ENCODE measurements at regions not wholly inside any gene's neighbourhood (a gene's known extent, or its start where the extent isn't known, plus 50 kb on each side); places are given as distances from the start of the nearest gene placed in this dataset.
"Not testable (repeated sequence)": the region's sequence is repeated elsewhere in the genome, so short reads cannot be mapped to it uniquely, and the experiment has no call there.

GRCh38 chr5:5881294-5881693 is 458.8 kb downstream of the ICE1 start:
- FAIRE-seq (no peak), DNase-seq (ENCODE audit: insufficient read length) (no peak)
- TF ChIP-seq POLR2AphosphoS5 (IDR thresholded peaks at IDR 0.05; ENCODE audit: low read depth, low read length) (no peak), TAF1 (IDR thresholded peaks at IDR 0.05; ENCODE audit: borderline replicate concordance, low read depth, low read length) (no peak), POLR2A (IDR thresholded peaks at IDR 0.05; ENCODE audit: low read depth, low read length) (no peak)

- FAIRE-seq (no peak), DNase-seq (ENCODE audit: insufficient read length) (no peak)
Measured at GRCh38 chr5:5880077-5880763, 457.7 kb downstream of the ICE1 start.

GRCh38 chr5:5857396-5857795 is 434.9 kb downstream of the ICE1 start:
- FAIRE-seq (no peak), DNase-seq (ENCODE audit: insufficient read length) (no peak)
- no peak for TF ChIP-seq POLR2AphosphoS5 (IDR thresholded peaks at IDR 0.05; ENCODE audit: low read depth, low read length)
- TF ChIP-seq TAF1 (IDR thresholded peaks at IDR 0.05; ENCODE audit: borderline replicate concordance, low read depth, low read length), result no peak
- TF ChIP-seq POLR2A (IDR thresholded peaks at IDR 0.05; ENCODE audit: low read depth, low read length), result no peak

More at GRCh38 chr5:5880077-5880763, 457.7 kb downstream of the ICE1 start:
- no peak for TF ChIP-seq POLR2AphosphoS5 (IDR thresholded peaks at IDR 0.05; ENCODE audit: low read depth, low read length)
- TF ChIP-seq TAF1 (IDR thresholded peaks at IDR 0.05; ENCODE audit: borderline replicate concordance, low read depth, low read length), result no peak
- TF ChIP-seq POLR2A (IDR thresholded peaks at IDR 0.05; ENCODE audit: low read depth, low read length), result no peak

GRCh38 chr5:5854087-5854486 is 431.6 kb downstream of the ICE1 start:
- TF ChIP-seq POLR2A (IDR thresholded peaks at IDR 0.05; ENCODE audit: low read depth, low read length) (no peak), POLR2AphosphoS5 (IDR thresholded peaks at IDR 0.05; ENCODE audit: low read depth, low read length) (no peak), TAF1 (IDR thresholded peaks at IDR 0.05; ENCODE audit: borderline replicate concordance, low read depth, low read length) (no peak)
- FAIRE-seq, result no peak
- DNase-seq (ENCODE audit: insufficient read length), result no peak

GRCh38 chr5:5838493-5838892 is 416.0 kb downstream of the ICE1 start:
- no peak for TF ChIP-seq TAF1 (IDR thresholded peaks at IDR 0.05; ENCODE audit: borderline replicate concordance, low read depth, low read length)
- TF ChIP-seq POLR2AphosphoS5 (IDR thresholded peaks at IDR 0.05; ENCODE audit: low read depth, low read length), result no peak
- TF ChIP-seq POLR2A (IDR thresholded peaks at IDR 0.05; ENCODE audit: low read depth, low read length), result no peak
- DNase-seq (ENCODE audit: insufficient read length) (no peak), FAIRE-seq (no peak)

GRCh38 chr5:5831622-5832021 is 409.1 kb downstream of the ICE1 start:
- FAIRE-seq; DNase-seq (ENCODE audit: insufficient read length): not testable (repeated sequence)

GRCh38 chr5:5828619-5829018 is 406.1 kb downstream of the ICE1 start:
- no peak for DNase-seq (ENCODE audit: insufficient read length)
- TF ChIP-seq POLR2A (IDR thresholded peaks at IDR 0.05; ENCODE audit: low read depth, low read length), result no peak
- no peak for FAIRE-seq

GRCh38 chr5:5826911-5827310 is 404.4 kb downstream of the ICE1 start:
- FAIRE-seq (no peak), DNase-seq (ENCODE audit: insufficient read length) (no peak)
- TF ChIP-seq POLR2AphosphoS5 (IDR thresholded peaks at IDR 0.05; ENCODE audit: low read depth, low read length), result no peak
- no peak for TF ChIP-seq POLR2A (IDR thresholded peaks at IDR 0.05; ENCODE audit: low read depth, low read length)
- TF ChIP-seq TAF1 (IDR thresholded peaks at IDR 0.05; ENCODE audit: borderline replicate concordance, low read depth, low read length), result no peak

GRCh38 chr5:5822729-5823257 is 400.3 kb downstream of the ICE1 start:
- TF ChIP-seq POLR2AphosphoS5 (IDR thresholded peaks at IDR 0.05; ENCODE audit: low read depth, low read length) (no peak), POLR2A (IDR thresholded peaks at IDR 0.05; ENCODE audit: low read depth, low read length) (no peak), TAF1 (IDR thresholded peaks at IDR 0.05; ENCODE audit: borderline replicate concordance, low read depth, low read length) (no peak)
- DNase-seq (ENCODE audit: insufficient read length) (no peak), FAIRE-seq (no peak)

- no peak for FAIRE-seq
Measured at GRCh38 chr5:5816960-5817359, 394.5 kb downstream of the ICE1 start.

GRCh38 chr5:5813441-5813840 is 391.0 kb downstream of the ICE1 start:
- FAIRE-seq (no peak), DNase-seq (ENCODE audit: insufficient read length) (no peak)
- TF ChIP-seq TAF1 (IDR thresholded peaks at IDR 0.05; ENCODE audit: borderline replicate concordance, low read depth, low read length) (no peak), POLR2A (IDR thresholded peaks at IDR 0.05; ENCODE audit: low read depth, low read length) (no peak), POLR2AphosphoS5 (IDR thresholded peaks at IDR 0.05; ENCODE audit: low read depth, low read length) (no peak)

More at GRCh38 chr5:5816960-5817359, 394.5 kb downstream of the ICE1 start:
- DNase-seq (ENCODE audit: insufficient read length), result no peak
- TF ChIP-seq POLR2AphosphoS5 (IDR thresholded peaks at IDR 0.05; ENCODE audit: low read depth, low read length) (no peak), TAF1 (IDR thresholded peaks at IDR 0.05; ENCODE audit: borderline replicate concordance, low read depth, low read length) (no peak), POLR2A (IDR thresholded peaks at IDR 0.05; ENCODE audit: low read depth, low read length) (no peak)

GRCh38 chr5:5810461-5810860 is 388.0 kb downstream of the ICE1 start:
- FAIRE-seq (no peak), DNase-seq (ENCODE audit: insufficient read length) (no peak)
- no peak for TF ChIP-seq POLR2A (IDR thresholded peaks at IDR 0.05; ENCODE audit: low read depth, low read length)
- TF ChIP-seq TAF1 (IDR thresholded peaks at IDR 0.05; ENCODE audit: borderline replicate concordance, low read depth, low read length), result no peak
- no peak for TF ChIP-seq POLR2AphosphoS5 (IDR thresholded peaks at IDR 0.05; ENCODE audit: low read depth, low read length)

Data from GM12892 (cell line).